ENCODE measurements at regions not wholly inside any gene's neighbourhood (a gene's known extent, or its start where the extent isn't known, plus 50 kb on each side); places are given as distances from the start of the nearest gene placed in this dataset.

DNA sequence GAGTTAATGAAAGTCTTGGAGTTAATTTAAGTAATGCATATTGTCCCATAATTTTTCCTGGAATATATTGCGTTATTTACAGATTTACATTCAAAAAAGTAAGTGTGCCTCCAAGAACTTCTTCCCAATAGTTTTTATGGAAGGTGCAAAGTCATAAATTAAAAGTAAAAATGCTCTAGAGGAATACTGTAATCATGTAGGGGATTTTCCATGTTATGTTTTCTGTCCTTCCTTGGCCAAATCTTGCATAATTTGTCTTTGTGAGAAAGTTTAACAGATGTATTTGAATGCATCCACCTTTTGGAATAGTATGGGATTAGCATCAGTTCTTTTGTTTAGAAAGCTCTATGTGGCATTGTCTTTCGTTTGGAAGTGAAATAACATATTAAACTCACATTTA is 144.1 kb upstream of the GIMD1 start:
- Mint-ChIP-seq H3K27ac (no peak overlapping the region), H3K27me3 (ENCODE audit: insufficient read depth, low read depth, poor library complexity) (no peaks in the 10 kb centered on the region), H3K9me3 (no peaks in the 10 kb centered on the region), H3K36me3 (ENCODE audit: low read depth) (no peaks in the 10 kb centered on the region), H3K4me3 (no peak overlapping the region), H3K4me1 (peaks cover 7% of the 10 kb centered on the region; the same call in 2 of the 3 replicates)
- no peaks in the 10 kb centered on the region for H3K27me3 ChIP-seq (ENCODE audit: insufficient read depth)
- no peak for TF ChIP-seq ZNF114 (CRISPR knock-in tag; IDR thresholded peaks at IDR 0.05)
- no peak for TF ChIP-seq NANOG (IDR thresholded peaks at IDR 0.05; ENCODE audit: borderline replicate concordance)
- no peak for TF ChIP-seq ZNF331 (CRISPR knock-in tag; IDR thresholded peaks at IDR 0.05; ENCODE audit: low read depth)
- no peak for TF ChIP-seq STAT1 (IDR thresholded peaks at IDR 0.05; ENCODE audit: unreplicated experiment)
- no peaks in the 10 kb centered on the region for H3K79me2 ChIP-seq (replicated peaks; ENCODE audit: insufficient read depth)
- H4K20me1 ChIP-seq (replicated peaks; ENCODE audit: insufficient read depth) = no peaks in the 10 kb centered on the region
- no peak overlapping the region for H2AFZ ChIP-seq
- no peak overlapping the region for H3K4me3 ChIP-seq
- H3K4me2 ChIP-seq = no peak overlapping the region
- H3K9me2 ChIP-seq (ENCODE audit: insufficient read depth) = no peaks in the 10 kb centered on the region
- no peak overlapping the region for H3K27ac ChIP-seq (ENCODE audit: low read depth)
- no peaks in the 10 kb centered on the region for H3K36me3 ChIP-seq (ENCODE audit: insufficient read depth)
- no peaks in the 10 kb centered on the region for H3F3A ChIP-seq (replicated peaks; ENCODE audit: low read depth)
- no peaks in the 10 kb centered on the region for H3K4me1 ChIP-seq (ENCODE audit: insufficient read depth)
- no peak for ATAC-seq
- no peak for DNase-seq (ENCODE audit: low spot score)

DNA sequence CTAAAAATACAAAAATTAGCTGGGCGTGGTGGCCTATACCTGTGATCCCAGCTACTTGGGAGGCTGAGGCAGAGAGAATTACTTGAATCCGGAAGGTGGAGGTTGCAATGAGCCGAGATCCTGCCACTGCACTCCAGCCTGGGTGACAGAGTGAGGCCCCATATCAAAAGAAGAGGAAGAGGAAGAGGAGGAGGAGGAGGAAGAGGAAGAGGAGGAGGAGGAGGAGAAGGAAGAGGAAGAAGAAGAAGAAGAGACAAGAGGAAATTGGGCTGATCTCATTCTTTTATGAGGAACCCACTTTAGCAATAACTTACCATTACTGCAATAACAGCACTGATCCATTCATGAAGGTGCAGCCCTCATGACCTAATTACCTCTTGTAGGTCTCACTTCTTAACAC is 138.9 kb upstream of the GIMD1 start:
- H3K4me2 ChIP-seq = no peak overlapping the region
- H3K4me1 Mint-ChIP-seq = 0 out of 3 replicates have a peak, but pooled peaks cover 3% of the 10 kb centered on the region
- H3K9me3 Mint-ChIP-seq = no peaks in the 10 kb centered on the region
- H3K36me3 ChIP-seq (ENCODE audit: insufficient read depth) = no peaks in the 10 kb centered on the region
- no peaks in the 10 kb centered on the region for H3K27me3 ChIP-seq (ENCODE audit: insufficient read depth)
- H3K27ac Mint-ChIP-seq = no peak overlapping the region
- H3K9me2 ChIP-seq (ENCODE audit: insufficient read depth) = no peaks in the 10 kb centered on the region
- DNase-seq (ENCODE audit: low spot score) (no peak), ATAC-seq (no peak)
- no peaks in the 10 kb centered on the region for H3K79me2 ChIP-seq (replicated peaks; ENCODE audit: insufficient read depth)
- no peaks in the 10 kb centered on the region for H4K20me1 ChIP-seq (replicated peaks; ENCODE audit: insufficient read depth)
- H3K4me3 ChIP-seq = no peak overlapping the region
- H3K36me3 Mint-ChIP-seq (ENCODE audit: low read depth) = no peaks in the 10 kb centered on the region
- H3K4me3 Mint-ChIP-seq = no peak overlapping the region
- H2AFZ ChIP-seq = no peak overlapping the region
- H3K4me1 ChIP-seq (ENCODE audit: insufficient read depth) = no peaks in the 10 kb centered on the region
- H3K27me3 Mint-ChIP-seq (ENCODE audit: insufficient read depth, low read depth, poor library complexity) = no peaks in the 10 kb centered on the region
- no peak overlapping the region for H3K27ac ChIP-seq (ENCODE audit: low read depth)
- H3F3A ChIP-seq (replicated peaks; ENCODE audit: low read depth) = no peaks in the 10 kb centered on the region
- TF ChIP-seq POLR2AphosphoS5 (IDR thresholded peaks at IDR 0.05; ENCODE audit: low read depth) (no peak), CREB1 (CRISPR knock-in tag; IDR thresholded peaks at IDR 0.05; ENCODE audit: low read depth) (no peak), NANOG (IDR thresholded peaks at IDR 0.05; ENCODE audit: borderline replicate concordance) (no peak), ZNF114 (CRISPR knock-in tag; IDR thresholded peaks at IDR 0.05) (no peak), EZH2phosphoT487 (IDR thresholded peaks at IDR 0.05; ENCODE audit: unreplicated experiment) (no peak), ETS1 (IDR thresholded peaks at IDR 0.05) (no peak), ZNF331 (CRISPR knock-in tag; IDR thresholded peaks at IDR 0.05; ENCODE audit: low read depth) (no peak), STAT1 (IDR thresholded peaks at IDR 0.05; ENCODE audit: unreplicated experiment) (no peak), JUNB (IDR thresholded peaks at IDR 0.05; ENCODE audit: unreplicated experiment) (no peak), EZH2 (IDR thresholded peaks at IDR 0.05; ENCODE audit: low read depth, unreplicated experiment) (no peak)
- TF ChIP-seq, protein P1, sequence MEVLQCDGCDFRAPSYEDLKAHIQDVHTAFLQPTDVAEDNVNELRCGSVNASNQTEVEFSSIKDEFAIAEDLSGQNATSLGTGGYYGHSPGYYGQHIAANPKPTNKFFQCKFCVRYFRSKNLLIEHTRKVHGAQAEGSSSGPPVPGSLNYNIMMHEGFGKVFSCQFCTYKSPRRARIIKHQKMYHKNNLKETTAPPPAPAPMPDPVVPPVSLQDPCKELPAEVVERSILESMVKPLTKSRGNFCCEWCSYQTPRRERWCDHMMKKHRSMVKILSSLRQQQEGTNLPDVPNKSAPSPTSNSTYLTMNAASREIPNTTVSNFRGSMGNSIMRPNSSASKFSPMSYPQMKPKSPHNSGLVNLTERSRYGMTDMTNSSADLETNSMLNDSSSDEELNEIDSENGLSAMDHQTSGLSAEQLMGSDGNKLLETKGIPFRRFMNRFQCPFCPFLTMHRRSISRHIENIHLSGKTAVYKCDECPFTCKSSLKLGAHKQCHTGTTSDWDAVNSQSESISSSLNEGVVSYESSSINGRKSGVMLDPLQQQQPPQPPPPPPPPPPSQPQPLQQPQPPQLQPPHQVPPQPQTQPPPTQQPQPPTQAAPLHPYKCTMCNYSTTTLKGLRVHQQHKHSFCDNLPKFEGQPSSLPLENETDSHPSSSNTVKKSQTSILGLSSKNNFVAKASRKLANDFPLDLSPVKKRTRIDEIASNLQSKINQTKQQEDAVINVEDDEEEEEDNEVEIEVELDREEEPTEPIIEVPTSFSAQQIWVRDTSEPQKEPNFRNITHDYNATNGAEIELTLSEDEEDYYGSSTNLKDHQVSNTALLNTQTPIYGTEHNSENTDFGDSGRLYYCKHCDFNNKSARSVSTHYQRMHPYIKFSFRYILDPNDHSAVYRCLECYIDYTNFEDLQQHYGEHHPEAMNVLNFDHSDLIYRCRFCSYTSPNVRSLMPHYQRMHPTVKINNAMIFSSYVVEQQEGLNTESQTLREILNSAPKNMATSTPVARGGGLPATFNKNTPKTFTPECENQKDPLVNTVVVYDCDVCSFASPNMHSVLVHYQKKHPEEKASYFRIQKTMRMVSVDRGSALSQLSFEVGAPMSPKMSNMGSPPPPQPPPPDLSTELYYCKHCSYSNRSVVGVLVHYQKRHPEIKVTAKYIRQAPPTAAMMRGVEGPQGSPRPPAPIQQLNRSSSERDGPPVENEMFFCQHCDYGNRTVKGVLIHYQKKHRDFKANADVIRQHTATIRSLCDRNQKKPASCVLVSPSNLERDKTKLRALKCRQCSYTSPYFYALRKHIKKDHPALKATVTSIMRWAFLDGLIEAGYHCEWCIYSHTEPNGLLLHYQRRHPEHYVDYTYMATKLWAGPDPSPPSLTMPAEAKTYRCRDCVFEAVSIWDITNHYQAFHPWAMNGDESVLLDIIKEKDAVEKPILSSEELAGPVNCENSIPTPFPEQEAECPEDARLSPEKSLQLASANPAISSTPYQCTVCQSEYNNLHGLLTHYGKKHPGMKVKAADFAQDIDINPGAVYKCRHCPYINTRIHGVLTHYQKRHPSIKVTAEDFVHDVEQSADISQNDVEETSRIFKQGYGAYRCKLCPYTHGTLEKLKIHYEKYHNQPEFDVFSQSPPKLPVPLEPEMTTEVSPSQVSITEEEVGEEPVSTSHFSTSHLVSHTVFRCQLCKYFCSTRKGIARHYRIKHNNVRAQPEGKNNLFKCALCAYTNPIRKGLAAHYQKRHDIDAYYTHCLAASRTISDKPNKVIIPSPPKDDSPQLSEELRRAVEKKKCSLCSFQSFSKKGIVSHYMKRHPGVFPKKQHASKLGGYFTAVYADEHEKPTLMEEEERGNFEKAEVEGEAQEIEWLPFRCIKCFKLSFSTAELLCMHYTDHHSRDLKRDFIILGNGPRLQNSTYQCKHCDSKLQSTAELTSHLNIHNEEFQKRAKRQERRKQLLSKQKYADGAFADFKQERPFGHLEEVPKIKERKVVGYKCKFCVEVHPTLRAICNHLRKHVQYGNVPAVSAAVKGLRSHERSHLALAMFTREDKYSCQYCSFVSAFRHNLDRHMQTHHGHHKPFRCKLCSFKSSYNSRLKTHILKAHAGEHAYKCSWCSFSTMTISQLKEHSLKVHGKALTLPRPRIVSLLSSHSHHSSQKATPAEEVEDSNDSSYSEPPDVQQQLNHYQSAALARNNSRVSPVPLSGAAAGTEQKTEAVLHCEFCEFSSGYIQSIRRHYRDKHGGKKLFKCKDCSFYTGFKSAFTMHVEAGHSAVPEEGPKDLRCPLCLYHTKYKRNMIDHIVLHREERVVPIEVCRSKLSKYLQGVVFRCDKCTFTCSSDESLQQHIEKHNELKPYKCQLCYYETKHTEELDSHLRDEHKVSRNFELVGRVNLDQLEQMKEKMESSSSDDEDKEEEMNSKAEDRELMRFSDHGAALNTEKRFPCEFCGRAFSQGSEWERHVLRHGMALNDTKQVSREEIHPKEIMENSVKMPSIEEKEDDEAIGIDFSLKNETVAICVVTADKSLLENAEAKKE (CRISPR knock-in tag; IDR thresholded peaks at IDR 0.05) = no peak
- TF ChIP-seq, protein P2, sequence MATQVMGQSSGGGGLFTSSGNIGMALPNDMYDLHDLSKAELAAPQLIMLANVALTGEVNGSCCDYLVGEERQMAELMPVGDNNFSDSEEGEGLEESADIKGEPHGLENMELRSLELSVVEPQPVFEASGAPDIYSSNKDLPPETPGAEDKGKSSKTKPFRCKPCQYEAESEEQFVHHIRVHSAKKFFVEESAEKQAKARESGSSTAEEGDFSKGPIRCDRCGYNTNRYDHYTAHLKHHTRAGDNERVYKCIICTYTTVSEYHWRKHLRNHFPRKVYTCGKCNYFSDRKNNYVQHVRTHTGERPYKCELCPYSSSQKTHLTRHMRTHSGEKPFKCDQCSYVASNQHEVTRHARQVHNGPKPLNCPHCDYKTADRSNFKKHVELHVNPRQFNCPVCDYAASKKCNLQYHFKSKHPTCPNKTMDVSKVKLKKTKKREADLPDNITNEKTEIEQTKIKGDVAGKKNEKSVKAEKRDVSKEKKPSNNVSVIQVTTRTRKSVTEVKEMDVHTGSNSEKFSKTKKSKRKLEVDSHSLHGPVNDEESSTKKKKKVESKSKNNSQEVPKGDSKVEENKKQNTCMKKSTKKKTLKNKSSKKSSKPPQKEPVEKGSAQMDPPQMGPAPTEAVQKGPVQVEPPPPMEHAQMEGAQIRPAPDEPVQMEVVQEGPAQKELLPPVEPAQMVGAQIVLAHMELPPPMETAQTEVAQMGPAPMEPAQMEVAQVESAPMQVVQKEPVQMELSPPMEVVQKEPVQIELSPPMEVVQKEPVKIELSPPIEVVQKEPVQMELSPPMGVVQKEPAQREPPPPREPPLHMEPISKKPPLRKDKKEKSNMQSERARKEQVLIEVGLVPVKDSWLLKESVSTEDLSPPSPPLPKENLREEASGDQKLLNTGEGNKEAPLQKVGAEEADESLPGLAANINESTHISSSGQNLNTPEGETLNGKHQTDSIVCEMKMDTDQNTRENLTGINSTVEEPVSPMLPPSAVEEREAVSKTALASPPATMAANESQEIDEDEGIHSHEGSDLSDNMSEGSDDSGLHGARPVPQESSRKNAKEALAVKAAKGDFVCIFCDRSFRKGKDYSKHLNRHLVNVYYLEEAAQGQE (IDR thresholded peaks at IDR 0.05; ENCODE audit: unreplicated experiment) = no peak

All from GM23338 (cell line).